GM23338 (cell line): ENCODE measurements at regions not wholly inside any gene's neighbourhood (a gene's known extent, or its start where the extent isn't known, plus 50 kb on each side); places are given as distances from the start of the nearest gene placed in this dataset.

Source experiments
- ATAC-seq: fragments of 200-7000 bp; cut with Tn5 transposase; 3 replicates; pipeline ENCODE4 v1.9.1; 2020
- DNase-seq: peaks from one replicate; pipeline ENCODE4 v3.0.0-alpha.2; 2015; ENCODE audit warnings: low spot score
- H2AFZ ChIP-seq: fragments of 200-600 bp; sonication (generic); 2 replicates; pipeline ENCODE4 v1.8.0; 2016; ENCODE audit warnings: antibody characterized with exemption, mild to moderate bottlenecking, moderate library complexity
- H3F3A ChIP-seq: fragments of 200-600 bp; sonication (generic); replicated peaks from 2 replicates; pipeline ENCODE4 v1.8.0; 2017; ENCODE audit warnings: antibody characterized with exemption, mixed run types, low read depth
- H3K27ac ChIP-seq: fragments of 200-600 bp; sonication (generic); 2 replicates; pipeline ENCODE4 v1.6.1; 2016; ENCODE audit warnings: low read depth
- H3K27me3 ChIP-seq: fragments of 200-600 bp; sonication (generic); 2 replicates; pipeline ENCODE4 v1.8.0; 2016; ENCODE audit warnings: mild to moderate bottlenecking, mixed run types, moderate library complexity; ENCODE audit not compliant: insufficient read depth
- H3K36me3 ChIP-seq: fragments of 200-600 bp; sonication (generic); 2 replicates; pipeline ENCODE4 v1.8.0; 2016; ENCODE audit warnings: mild to moderate bottlenecking; ENCODE audit not compliant: insufficient read depth
- H3K4me1 ChIP-seq: fragments of 200-600 bp; sonication (generic); 2 replicates; pipeline ENCODE4 v1.8.0; 2016; ENCODE audit warnings: mild to moderate bottlenecking, moderate library complexity; ENCODE audit not compliant: insufficient read depth
- H3K4me2 ChIP-seq: fragments of 200-600 bp; sonication (generic); 2 replicates; pipeline ENCODE4 v1.7.1; 2017; ENCODE audit warnings: mixed run types
- H3K4me3 ChIP-seq: fragments of 200-600 bp; sonication (generic); 2 replicates; pipeline ENCODE4 v1.6.1; 2016; ENCODE audit warnings: mixed run types
- H3K79me2 ChIP-seq: fragments of 200-600 bp; sonication (generic); replicated peaks from 2 replicates; pipeline ENCODE4 v1.8.0; 2017; ENCODE audit warnings: mild to moderate bottlenecking; ENCODE audit not compliant: insufficient read depth
- H3K9me2 ChIP-seq: fragments of 200-600 bp; sonication (generic); 2 replicates; pipeline ENCODE4 v1.8.0; 2017; ENCODE audit not compliant: insufficient read depth
- H4K20me1 ChIP-seq: fragments of 200-600 bp; sonication (generic); replicated peaks from 2 replicates; pipeline ENCODE4 v1.8.0; 2017; ENCODE audit warnings: mild to moderate bottlenecking; ENCODE audit not compliant: insufficient read depth
- H3K27ac Mint-ChIP-seq: 2 replicates; pipeline ENCODE4 v1.8.0; 2020; ENCODE audit warnings: inconsistent platforms, mild to moderate bottlenecking, moderate library complexity, mixed read lengths
- H3K27me3 Mint-ChIP-seq: 3 replicates; pipeline ENCODE4 v1.8.0; 2022; ENCODE audit warnings: low read depth, mild to moderate bottlenecking, moderate library complexity, mixed read lengths, inconsistent platforms; ENCODE audit not compliant: insufficient read depth, poor library complexity
- H3K36me3 Mint-ChIP-seq: 3 replicates; pipeline ENCODE4 v1.8.0; 2021; ENCODE audit warnings: low read depth, mild to moderate bottlenecking, inconsistent platforms, moderate library complexity, mixed read lengths
- H3K4me1 Mint-ChIP-seq: 3 replicates; pipeline ENCODE4 v1.8.0; 2020; ENCODE audit warnings: mild to moderate bottlenecking, inconsistent platforms, mixed read lengths
- H3K4me3 Mint-ChIP-seq: 3 replicates; pipeline ENCODE4 v1.8.0; 2021; ENCODE audit warnings: moderate library complexity, mild to moderate bottlenecking, inconsistent platforms, mixed read lengths
- H3K9me3 Mint-ChIP-seq: 3 replicates; pipeline ENCODE4 v1.8.0; 2020; ENCODE audit warnings: moderate library complexity, mild to moderate bottlenecking, inconsistent platforms, mixed read lengths
- CREB1 ChIP-seq: fragments of 250-450 bp; sonication (Bioruptor Pico); IDR thresholded peaks from 2 replicates; pipeline ENCODE4 v1.5.0; 2020; ENCODE audit warnings: low read depth, mild to moderate bottlenecking, moderate library complexity
- EZH2 ChIP-seq: fragments of 200-600 bp; sonication (generic); IDR thresholded peaks from one replicate; pipeline ENCODE4 v1.8.0; 2017; ENCODE audit warnings: antibody characterized with exemption, mild to moderate bottlenecking, low read depth; ENCODE audit not compliant: unreplicated experiment
- EZH2phosphoT487 ChIP-seq: fragments of 200-600 bp; sonication (generic); IDR thresholded peaks from one replicate; pipeline ENCODE4 v1.8.1; 2018; ENCODE audit warnings: antibody characterized with exemption; ENCODE audit not compliant: unreplicated experiment
- JUNB ChIP-seq: IDR thresholded peaks from one replicate; pipeline ENCODE4 v1.6.1; 2016; ENCODE audit warnings: antibody characterized with exemption; ENCODE audit not compliant: unreplicated experiment
- NANOG ChIP-seq: IDR thresholded peaks from 2 replicates; pipeline ENCODE4 v1.6.1; 2016; ENCODE audit warnings: antibody characterized with exemption, borderline replicate concordance
- POLR2AphosphoS5 ChIP-seq: IDR thresholded peaks from 2 replicates; pipeline ENCODE4 v1.6.1; 2016; ENCODE audit warnings: antibody characterized with exemption, low read depth
- STAT1 ChIP-seq: IDR thresholded peaks from one replicate; pipeline ENCODE4 v1.6.1; 2016; ENCODE audit warnings: antibody characterized with exemption; ENCODE audit not compliant: unreplicated experiment
- ZNF114 ChIP-seq: fragments of 250-450 bp; sonication (Bioruptor Pico); IDR thresholded peaks from 2 replicates; pipeline ENCODE4 v1.5.0; 2020; ENCODE audit warnings: mild to moderate bottlenecking, moderate library complexity
- ZNF331 ChIP-seq: fragments of 250-450 bp; sonication (Bioruptor Pico); IDR thresholded peaks from 2 replicates; pipeline ENCODE4 v1.5.0; 2020; ENCODE audit warnings: low read depth, mild to moderate bottlenecking, moderate library complexity
- TF ChIP-seq, protein P1 (sequence below): fragments of 250-450 bp; sonication (Bioruptor Pico); IDR thresholded peaks from 2 replicates; pipeline ENCODE4 v1.5.0; 2020; ENCODE audit warnings: mild to moderate bottlenecking, moderate library complexity
- TF ChIP-seq, protein P2 (sequence below): IDR thresholded peaks from one replicate; pipeline ENCODE4 v1.6.1; 2018; ENCODE audit warnings: antibody characterized with exemption; ENCODE audit not compliant: unreplicated experiment
- TF ChIP-seq, protein P3 (sequence below): IDR thresholded peaks from 2 replicates; pipeline ENCODE4 v1.6.1; 2016; ENCODE audit warnings: antibody characterized with exemption
- TF ChIP-seq, protein P4 (sequence below), 2 experiments: fragments of 200-600 bp in 1 of 2; sonication (generic) in 1 of 2; conservative IDR thresholded peaks; 2 replicates each; pipeline versions ENCODE4 v1.5.1 to v1.6.1; 2016 to 2017; ENCODE audit warnings: antibody characterized with exemption in 2 of 2, low read depth in 2 of 2, mild to moderate bottlenecking in 2 of 2, moderate library complexity in 1 of 2

DNA sequence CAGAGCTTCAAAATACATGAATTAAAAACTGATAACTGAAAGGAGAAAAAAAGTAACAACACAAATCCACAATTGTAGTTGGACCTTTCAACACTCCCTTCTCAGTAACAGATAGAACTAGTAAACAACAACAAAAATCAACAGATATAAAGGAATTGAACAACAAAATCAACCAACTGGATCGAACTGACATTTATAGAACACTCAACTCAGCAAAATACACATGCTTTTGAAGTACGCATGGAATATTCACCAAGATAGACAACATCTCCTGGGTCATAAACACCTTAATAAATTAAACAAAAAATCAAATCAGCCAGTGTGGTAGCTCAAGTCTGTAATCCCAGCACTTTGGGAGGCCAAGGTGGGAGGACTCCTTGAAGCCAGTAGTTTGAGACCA is 63.3 kb downstream of the ILRUN start:
- Histone ChIP-seq H3K79me2 (peaks cover 7% of the 10 kb centered on the region; the same call in 1 of the 2 replicates), H3K4me1 (no peaks in the 10 kb centered on the region), H3K4me3 (no peak overlapping the region), H3K27ac (no peak overlapping the region), H4K20me1 (no peaks in the 10 kb centered on the region), H3K27me3 (no peaks in the 10 kb centered on the region), H3K36me3 (no peaks in the 10 kb centered on the region), H3F3A (no peaks in the 10 kb centered on the region), H3K4me2 (no peak overlapping the region), H2AFZ (no peak overlapping the region), H3K9me2 (no peaks in the 10 kb centered on the region)
- DNase-seq (no peak), ATAC-seq (no peak)
- no peaks in the 10 kb centered on the region for H3K4me1 Mint-ChIP-seq
- no peak for TF ChIP-seq NANOG
- TF ChIP-seq POLR2AphosphoS5: no peak
- no peak for TF ChIP-seq CREB1 (CRISPR knock-in tag)
- TF ChIP-seq, protein P1, sequence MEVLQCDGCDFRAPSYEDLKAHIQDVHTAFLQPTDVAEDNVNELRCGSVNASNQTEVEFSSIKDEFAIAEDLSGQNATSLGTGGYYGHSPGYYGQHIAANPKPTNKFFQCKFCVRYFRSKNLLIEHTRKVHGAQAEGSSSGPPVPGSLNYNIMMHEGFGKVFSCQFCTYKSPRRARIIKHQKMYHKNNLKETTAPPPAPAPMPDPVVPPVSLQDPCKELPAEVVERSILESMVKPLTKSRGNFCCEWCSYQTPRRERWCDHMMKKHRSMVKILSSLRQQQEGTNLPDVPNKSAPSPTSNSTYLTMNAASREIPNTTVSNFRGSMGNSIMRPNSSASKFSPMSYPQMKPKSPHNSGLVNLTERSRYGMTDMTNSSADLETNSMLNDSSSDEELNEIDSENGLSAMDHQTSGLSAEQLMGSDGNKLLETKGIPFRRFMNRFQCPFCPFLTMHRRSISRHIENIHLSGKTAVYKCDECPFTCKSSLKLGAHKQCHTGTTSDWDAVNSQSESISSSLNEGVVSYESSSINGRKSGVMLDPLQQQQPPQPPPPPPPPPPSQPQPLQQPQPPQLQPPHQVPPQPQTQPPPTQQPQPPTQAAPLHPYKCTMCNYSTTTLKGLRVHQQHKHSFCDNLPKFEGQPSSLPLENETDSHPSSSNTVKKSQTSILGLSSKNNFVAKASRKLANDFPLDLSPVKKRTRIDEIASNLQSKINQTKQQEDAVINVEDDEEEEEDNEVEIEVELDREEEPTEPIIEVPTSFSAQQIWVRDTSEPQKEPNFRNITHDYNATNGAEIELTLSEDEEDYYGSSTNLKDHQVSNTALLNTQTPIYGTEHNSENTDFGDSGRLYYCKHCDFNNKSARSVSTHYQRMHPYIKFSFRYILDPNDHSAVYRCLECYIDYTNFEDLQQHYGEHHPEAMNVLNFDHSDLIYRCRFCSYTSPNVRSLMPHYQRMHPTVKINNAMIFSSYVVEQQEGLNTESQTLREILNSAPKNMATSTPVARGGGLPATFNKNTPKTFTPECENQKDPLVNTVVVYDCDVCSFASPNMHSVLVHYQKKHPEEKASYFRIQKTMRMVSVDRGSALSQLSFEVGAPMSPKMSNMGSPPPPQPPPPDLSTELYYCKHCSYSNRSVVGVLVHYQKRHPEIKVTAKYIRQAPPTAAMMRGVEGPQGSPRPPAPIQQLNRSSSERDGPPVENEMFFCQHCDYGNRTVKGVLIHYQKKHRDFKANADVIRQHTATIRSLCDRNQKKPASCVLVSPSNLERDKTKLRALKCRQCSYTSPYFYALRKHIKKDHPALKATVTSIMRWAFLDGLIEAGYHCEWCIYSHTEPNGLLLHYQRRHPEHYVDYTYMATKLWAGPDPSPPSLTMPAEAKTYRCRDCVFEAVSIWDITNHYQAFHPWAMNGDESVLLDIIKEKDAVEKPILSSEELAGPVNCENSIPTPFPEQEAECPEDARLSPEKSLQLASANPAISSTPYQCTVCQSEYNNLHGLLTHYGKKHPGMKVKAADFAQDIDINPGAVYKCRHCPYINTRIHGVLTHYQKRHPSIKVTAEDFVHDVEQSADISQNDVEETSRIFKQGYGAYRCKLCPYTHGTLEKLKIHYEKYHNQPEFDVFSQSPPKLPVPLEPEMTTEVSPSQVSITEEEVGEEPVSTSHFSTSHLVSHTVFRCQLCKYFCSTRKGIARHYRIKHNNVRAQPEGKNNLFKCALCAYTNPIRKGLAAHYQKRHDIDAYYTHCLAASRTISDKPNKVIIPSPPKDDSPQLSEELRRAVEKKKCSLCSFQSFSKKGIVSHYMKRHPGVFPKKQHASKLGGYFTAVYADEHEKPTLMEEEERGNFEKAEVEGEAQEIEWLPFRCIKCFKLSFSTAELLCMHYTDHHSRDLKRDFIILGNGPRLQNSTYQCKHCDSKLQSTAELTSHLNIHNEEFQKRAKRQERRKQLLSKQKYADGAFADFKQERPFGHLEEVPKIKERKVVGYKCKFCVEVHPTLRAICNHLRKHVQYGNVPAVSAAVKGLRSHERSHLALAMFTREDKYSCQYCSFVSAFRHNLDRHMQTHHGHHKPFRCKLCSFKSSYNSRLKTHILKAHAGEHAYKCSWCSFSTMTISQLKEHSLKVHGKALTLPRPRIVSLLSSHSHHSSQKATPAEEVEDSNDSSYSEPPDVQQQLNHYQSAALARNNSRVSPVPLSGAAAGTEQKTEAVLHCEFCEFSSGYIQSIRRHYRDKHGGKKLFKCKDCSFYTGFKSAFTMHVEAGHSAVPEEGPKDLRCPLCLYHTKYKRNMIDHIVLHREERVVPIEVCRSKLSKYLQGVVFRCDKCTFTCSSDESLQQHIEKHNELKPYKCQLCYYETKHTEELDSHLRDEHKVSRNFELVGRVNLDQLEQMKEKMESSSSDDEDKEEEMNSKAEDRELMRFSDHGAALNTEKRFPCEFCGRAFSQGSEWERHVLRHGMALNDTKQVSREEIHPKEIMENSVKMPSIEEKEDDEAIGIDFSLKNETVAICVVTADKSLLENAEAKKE: no peak
- TF ChIP-seq JUNB: no peak
- TF ChIP-seq EZH2phosphoT487: no peak
- no peak for TF ChIP-seq STAT1
- TF ChIP-seq, protein P2, sequence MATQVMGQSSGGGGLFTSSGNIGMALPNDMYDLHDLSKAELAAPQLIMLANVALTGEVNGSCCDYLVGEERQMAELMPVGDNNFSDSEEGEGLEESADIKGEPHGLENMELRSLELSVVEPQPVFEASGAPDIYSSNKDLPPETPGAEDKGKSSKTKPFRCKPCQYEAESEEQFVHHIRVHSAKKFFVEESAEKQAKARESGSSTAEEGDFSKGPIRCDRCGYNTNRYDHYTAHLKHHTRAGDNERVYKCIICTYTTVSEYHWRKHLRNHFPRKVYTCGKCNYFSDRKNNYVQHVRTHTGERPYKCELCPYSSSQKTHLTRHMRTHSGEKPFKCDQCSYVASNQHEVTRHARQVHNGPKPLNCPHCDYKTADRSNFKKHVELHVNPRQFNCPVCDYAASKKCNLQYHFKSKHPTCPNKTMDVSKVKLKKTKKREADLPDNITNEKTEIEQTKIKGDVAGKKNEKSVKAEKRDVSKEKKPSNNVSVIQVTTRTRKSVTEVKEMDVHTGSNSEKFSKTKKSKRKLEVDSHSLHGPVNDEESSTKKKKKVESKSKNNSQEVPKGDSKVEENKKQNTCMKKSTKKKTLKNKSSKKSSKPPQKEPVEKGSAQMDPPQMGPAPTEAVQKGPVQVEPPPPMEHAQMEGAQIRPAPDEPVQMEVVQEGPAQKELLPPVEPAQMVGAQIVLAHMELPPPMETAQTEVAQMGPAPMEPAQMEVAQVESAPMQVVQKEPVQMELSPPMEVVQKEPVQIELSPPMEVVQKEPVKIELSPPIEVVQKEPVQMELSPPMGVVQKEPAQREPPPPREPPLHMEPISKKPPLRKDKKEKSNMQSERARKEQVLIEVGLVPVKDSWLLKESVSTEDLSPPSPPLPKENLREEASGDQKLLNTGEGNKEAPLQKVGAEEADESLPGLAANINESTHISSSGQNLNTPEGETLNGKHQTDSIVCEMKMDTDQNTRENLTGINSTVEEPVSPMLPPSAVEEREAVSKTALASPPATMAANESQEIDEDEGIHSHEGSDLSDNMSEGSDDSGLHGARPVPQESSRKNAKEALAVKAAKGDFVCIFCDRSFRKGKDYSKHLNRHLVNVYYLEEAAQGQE: no peak
- TF ChIP-seq ZNF114 (CRISPR knock-in tag): no peak
- TF ChIP-seq EZH2: no peak
- TF ChIP-seq ZNF331 (CRISPR knock-in tag): no peak
- TF ChIP-seq, protein P3, sequence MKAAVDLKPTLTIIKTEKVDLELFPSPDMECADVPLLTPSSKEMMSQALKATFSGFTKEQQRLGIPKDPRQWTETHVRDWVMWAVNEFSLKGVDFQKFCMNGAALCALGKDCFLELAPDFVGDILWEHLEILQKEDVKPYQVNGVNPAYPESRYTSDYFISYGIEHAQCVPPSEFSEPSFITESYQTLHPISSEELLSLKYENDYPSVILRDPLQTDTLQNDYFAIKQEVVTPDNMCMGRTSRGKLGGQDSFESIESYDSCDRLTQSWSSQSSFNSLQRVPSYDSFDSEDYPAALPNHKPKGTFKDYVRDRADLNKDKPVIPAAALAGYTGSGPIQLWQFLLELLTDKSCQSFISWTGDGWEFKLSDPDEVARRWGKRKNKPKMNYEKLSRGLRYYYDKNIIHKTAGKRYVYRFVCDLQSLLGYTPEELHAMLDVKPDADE: no peak
- TF ChIP-seq, protein P4, sequence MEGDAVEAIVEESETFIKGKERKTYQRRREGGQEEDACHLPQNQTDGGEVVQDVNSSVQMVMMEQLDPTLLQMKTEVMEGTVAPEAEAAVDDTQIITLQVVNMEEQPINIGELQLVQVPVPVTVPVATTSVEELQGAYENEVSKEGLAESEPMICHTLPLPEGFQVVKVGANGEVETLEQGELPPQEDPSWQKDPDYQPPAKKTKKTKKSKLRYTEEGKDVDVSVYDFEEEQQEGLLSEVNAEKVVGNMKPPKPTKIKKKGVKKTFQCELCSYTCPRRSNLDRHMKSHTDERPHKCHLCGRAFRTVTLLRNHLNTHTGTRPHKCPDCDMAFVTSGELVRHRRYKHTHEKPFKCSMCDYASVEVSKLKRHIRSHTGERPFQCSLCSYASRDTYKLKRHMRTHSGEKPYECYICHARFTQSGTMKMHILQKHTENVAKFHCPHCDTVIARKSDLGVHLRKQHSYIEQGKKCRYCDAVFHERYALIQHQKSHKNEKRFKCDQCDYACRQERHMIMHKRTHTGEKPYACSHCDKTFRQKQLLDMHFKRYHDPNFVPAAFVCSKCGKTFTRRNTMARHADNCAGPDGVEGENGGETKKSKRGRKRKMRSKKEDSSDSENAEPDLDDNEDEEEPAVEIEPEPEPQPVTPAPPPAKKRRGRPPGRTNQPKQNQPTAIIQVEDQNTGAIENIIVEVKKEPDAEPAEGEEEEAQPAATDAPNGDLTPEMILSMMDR (conservative IDR thresholded peaks at IDR 0.05; ENCODE audit: low read depth in 2 of 2): no peak
- H3K36me3 Mint-ChIP-seq: peaks cover 7% of the 10 kb centered on the region; the same call in 1 of the 3 replicates
- no peaks in the 10 kb centered on the region for H3K9me3 Mint-ChIP-seq
- no peaks in the 10 kb centered on the region for H3K27me3 Mint-ChIP-seq
- H3K4me3 Mint-ChIP-seq: no peak overlapping the region
- H3K27ac Mint-ChIP-seq: no peak overlapping the region
